GM12878 (cell line): ENCODE measurements at regions not wholly inside any gene's neighbourhood (a gene's known extent, or its start where the extent isn't known, plus 50 kb on each side); places are given as distances from the start of the nearest gene placed in this dataset.

Experiments used
- ATAC-seq: fragments of 200-7000 bp; cut with Tn5 transposase; 3 replicates; pipeline ENCODE4 v1.9.1; 2020; ENCODE audit warnings: mild to moderate bottlenecking, moderate library complexity
- BruUV-seq: library from RNA; stranded (reverse); fragments of 400-500 nt; replicated peaks from 2 replicates; lab custom pipeline; 2021; lab: Mats Ljungman, UMichigan
- CTCF ChIA-PET: fragments of 300-600 bp; sonication (Branson Sonifier 250); formaldehyde crosslinking; extraction: SDS; loops from one replicate; lab custom pipeline; 2021; ENCODE audit warnings: inconsistent platforms; lab: Yijun Ruan, JAX
- POLR2A ChIA-PET: fragments of 350-600 bp; formaldehyde crosslinking; extraction: SDS; loops from one replicate; lab custom pipeline; 2021; ENCODE audit warnings: inconsistent platforms; lab: Charles Lee
- RAD21 ChIA-PET: fragments of 300-600 bp; sonication (Branson Sonifier 250); formaldehyde crosslinking; loops from one replicate; lab custom pipeline; 2023; ENCODE audit warnings: antibody characterized with exemption; ENCODE audit not compliant: unreplicated experiment; lab: Charles Lee
- SMC1A ChIA-PET: fragments of 300-600 bp; sonication (Branson Sonifier 250); formaldehyde crosslinking; loops from one replicate; lab custom pipeline; 2023; ENCODE audit not compliant: unreplicated experiment, uncharacterized antibody; lab: Charles Lee
- DNase-seq: peaks from one replicate; pipeline ENCODE4 v3.0.0-alpha.2; 2011; ENCODE audit warnings: low read depth, low spot score
- FAIRE-seq: peaks from 3 replicates; lab custom pipeline; 2011; peaks lifted over from hg19 to GRCh38; lab: Jason Lieb, UNC
- H2AFZ ChIP-seq: 2 replicates; pipeline ENCODE4 v1.6.0; 2011; ENCODE audit warnings: low read depth, low read length, control low read depth; ENCODE audit not compliant: control insufficient read depth
- H3K27ac ChIP-seq: 2 replicates; pipeline ENCODE4 v1.5.1; 2011; ENCODE audit warnings: control low read depth; ENCODE audit not compliant: control insufficient read depth, insufficient read depth
- H3K27me3 ChIP-seq, 2 experiments: replicated peaks in 1 of 2; 2 replicates each; pipeline versions ENCODE4 v1.6.0 to v1.6.1; 2011; ENCODE audit warnings: low read length in 1 of 2; ENCODE audit not compliant: control insufficient read depth in 2 of 2, insufficient read depth in 2 of 2
- H3K36me3 ChIP-seq, 2 experiments: 2 replicates each; pipeline ENCODE4 v1.5.1; 2011; ENCODE audit warnings: low read length in 1 of 2; ENCODE audit not compliant: control insufficient read depth in 2 of 2, insufficient read depth in 2 of 2
- H3K4me1 ChIP-seq: 2 replicates; pipeline ENCODE4 v1.6.1; 2011; ENCODE audit warnings: mild to moderate bottlenecking, low read length, moderate library complexity, mixed read lengths; ENCODE audit not compliant: control insufficient read depth, insufficient read depth
- H3K4me2 ChIP-seq: 2 replicates; pipeline ENCODE4 v1.6.0; 2011; ENCODE audit warnings: control low read depth; ENCODE audit not compliant: control insufficient read depth, insufficient read depth
- H3K4me3 ChIP-seq: fragments of 200-600 bp; sonication (generic); 2 replicates; pipeline ENCODE4 v1.5.1; 2016
- H3K79me2 ChIP-seq: 2 replicates; pipeline ENCODE4 v1.6.0; 2011; ENCODE audit warnings: low read length; ENCODE audit not compliant: control insufficient read depth, insufficient read depth
- H3K9ac ChIP-seq: 2 replicates; pipeline ENCODE4 v1.8.0; 2011; ENCODE audit warnings: low read length, control low read depth, mixed read lengths; ENCODE audit not compliant: control insufficient read depth, insufficient read depth
- H3K9me3 ChIP-seq: replicated peaks from 3 replicates; pipeline ENCODE4 v1.5.1; 2011; ENCODE audit warnings: mild to moderate bottlenecking, low read length; ENCODE audit not compliant: control insufficient read depth, insufficient read depth
- H4K20me1 ChIP-seq: 2 replicates; pipeline ENCODE4 v1.6.0; 2011; ENCODE audit not compliant: control insufficient read depth, insufficient read depth
- BHLHE40 ChIP-seq, 2 experiments: fragments of 450-650 bp in 1 of 2; IDR thresholded peaks; 2 replicates each; pipeline ENCODE4 v1.6.1; 2011 to 2017; ENCODE audit warnings: low read depth in 2 of 2, borderline replicate concordance in 1 of 2, improper control_type of control experiment in 1 of 2, low read length in 1 of 2, mild to moderate bottlenecking in 1 of 2
- DPF2 ChIP-seq: fragments of 450-650 bp; IDR thresholded peaks from 2 replicates; pipeline ENCODE4 v1.6.1; 2017; ENCODE audit warnings: mild to moderate bottlenecking
- PKNOX1 ChIP-seq: fragments of 450-650 bp; IDR thresholded peaks from 2 replicates; pipeline ENCODE4 v1.6.1; 2016; ENCODE audit warnings: mild to moderate bottlenecking
- RB1 ChIP-seq: fragments of 450-650 bp; formaldehyde crosslinking; IDR thresholded peaks from 2 replicates; pipeline ENCODE4 v1.6.1; 2017; ENCODE audit warnings: mild to moderate bottlenecking, borderline replicate concordance
- RCOR1 ChIP-seq: conservative IDR thresholded peaks from 2 replicates; pipeline ENCODE4 v1.6.1; 2012; ENCODE audit warnings: low read depth, low read length, improper control_type of control experiment
- SUPT20H ChIP-seq: IDR thresholded peaks from 2 replicates; pipeline ENCODE4 v1.6.1; 2011; ENCODE audit warnings: low read depth, mild to moderate bottlenecking, low read length, moderate library complexity, borderline replicate concordance; ENCODE audit not compliant: control insufficient read depth
- ZBTB4 ChIP-seq: fragments of 450-650 bp; formaldehyde crosslinking; IDR thresholded peaks from 2 replicates; pipeline ENCODE4 v1.4.0; 2022; ENCODE audit warnings: mild to moderate bottlenecking, moderate library complexity
- ZNF687 ChIP-seq: fragments of 450-650 bp; IDR thresholded peaks from 2 replicates; pipeline ENCODE4 v1.6.1; 2017; ENCODE audit warnings: mild to moderate bottlenecking, moderate library complexity
- WGBS: methylation state at CpG from one replicate; pipeline ENCODE4 v1.1.6; 2016; ENCODE audit warnings: low lambda C conversion rate; ENCODE audit not compliant: insufficient replicate concordance, insufficient coverage; ENCODE audit errors: missing lambda C conversion rate; 5-methylcytosine and 5-hydroxymethylcytosine counted together
- in situ Hi-C: fragments of 300-500 bp; cut with MboI; formaldehyde crosslinking; loops from 9 replicates; pipeline ENCODE4 v1.14.3; 2018; ENCODE audit warnings: mixed read lengths
- intact Hi-C: fragments of 100-400 bp; cut with micrococcal nuclease; formaldehyde crosslinking; loops from one replicate; pipeline ENCODE4 v1.14.2; 2022; ENCODE audit not compliant: unreplicated experiment
- TF ChIP-seq, protein P1 (sequence below), 3 experiments: IDR thresholded peaks in 2 of 3; conservative IDR thresholded peaks in 1 of 3; 2 replicates each; pipeline ENCODE4 v1.5.1; 2011; ENCODE audit warnings: low read depth in 3 of 3, low read length in 3 of 3, mild to moderate bottlenecking in 3 of 3, control low read depth in 2 of 3, moderate library complexity in 2 of 3, inconsistent platforms in 1 of 3, mixed read lengths in 1 of 3; ENCODE audit not compliant: control insufficient read depth in 2 of 3, insufficient read depth in 1 of 3; ENCODE audit errors: extremely low read depth in 1 of 3
- TF ChIP-seq, protein P2 (sequence below): fragments of 450-650 bp; IDR thresholded peaks from 2 replicates; pipeline ENCODE4 v1.6.1; 2017; ENCODE audit warnings: low read depth, mild to moderate bottlenecking, moderate library complexity

GRCh38 chr10:44196008-44196320 lies 188.9 kb downstream of the CXCL12 start:
- H3K79me2 ChIP-seq = no peaks in the 10 kb centered on the region
- no peak for FAIRE-seq
- no peaks in the 10 kb centered on the region for H3K27me3 ChIP-seq
- no peak overlapping the region for H3K4me2 ChIP-seq
- no peaks in the 10 kb centered on the region for H3K4me1 ChIP-seq
- CTCF ChIA-PET = no interaction called here
- RAD21 ChIA-PET = no interaction called here
- ATAC-seq = no peak
- no peak for DNase-seq
- H3K9ac ChIP-seq = no peak overlapping the region
- intact Hi-C loops = no loop called here
- BruUV-seq = no TSS peak
- no peaks in the 10 kb centered on the region for H4K20me1 ChIP-seq
- in situ Hi-C loops = no loop called here
- no peak overlapping the region for H3K27ac ChIP-seq
- H3K9me3 ChIP-seq = no peaks in the 10 kb centered on the region
- no peak overlapping the region for H3K4me3 ChIP-seq
- no peak overlapping the region for H2AFZ ChIP-seq
- POLR2A ChIA-PET = no interaction called here
- 13% methylated on average over 2 of the region's 2 CpGs for WGBS
- no peaks in the 10 kb centered on the region for H3K36me3 ChIP-seq
- SMC1A ChIA-PET = no interaction called here
- TF ChIP-seq BHLHE40 (IDR thresholded peaks at IDR 0.05; ENCODE audit: borderline replicate concordance in 1 of 2, low read depth in 2 of 2, low read length in 1 of 2) (no peak), ZBTB4 (CRISPR knock-in tag) (no peak), RCOR1 (no peak), RB1 (no peak), ZNF687 (no peak), PKNOX1 (no peak), DPF2 (no peak), SUPT20H (no peak)
- TF ChIP-seq, protein P1, sequence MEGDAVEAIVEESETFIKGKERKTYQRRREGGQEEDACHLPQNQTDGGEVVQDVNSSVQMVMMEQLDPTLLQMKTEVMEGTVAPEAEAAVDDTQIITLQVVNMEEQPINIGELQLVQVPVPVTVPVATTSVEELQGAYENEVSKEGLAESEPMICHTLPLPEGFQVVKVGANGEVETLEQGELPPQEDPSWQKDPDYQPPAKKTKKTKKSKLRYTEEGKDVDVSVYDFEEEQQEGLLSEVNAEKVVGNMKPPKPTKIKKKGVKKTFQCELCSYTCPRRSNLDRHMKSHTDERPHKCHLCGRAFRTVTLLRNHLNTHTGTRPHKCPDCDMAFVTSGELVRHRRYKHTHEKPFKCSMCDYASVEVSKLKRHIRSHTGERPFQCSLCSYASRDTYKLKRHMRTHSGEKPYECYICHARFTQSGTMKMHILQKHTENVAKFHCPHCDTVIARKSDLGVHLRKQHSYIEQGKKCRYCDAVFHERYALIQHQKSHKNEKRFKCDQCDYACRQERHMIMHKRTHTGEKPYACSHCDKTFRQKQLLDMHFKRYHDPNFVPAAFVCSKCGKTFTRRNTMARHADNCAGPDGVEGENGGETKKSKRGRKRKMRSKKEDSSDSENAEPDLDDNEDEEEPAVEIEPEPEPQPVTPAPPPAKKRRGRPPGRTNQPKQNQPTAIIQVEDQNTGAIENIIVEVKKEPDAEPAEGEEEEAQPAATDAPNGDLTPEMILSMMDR (IDR thresholded peaks at IDR 0.05 in 2 of 3, conservative IDR thresholded peaks at IDR 0.05 in 1 of 3; ENCODE audit: control insufficient read depth in 2 of 3, extremely low read depth in 1 of 3, insufficient read depth in 1 of 3, low read depth in 3 of 3, low read length in 3 of 3) = no peak
- TF ChIP-seq, protein P2, sequence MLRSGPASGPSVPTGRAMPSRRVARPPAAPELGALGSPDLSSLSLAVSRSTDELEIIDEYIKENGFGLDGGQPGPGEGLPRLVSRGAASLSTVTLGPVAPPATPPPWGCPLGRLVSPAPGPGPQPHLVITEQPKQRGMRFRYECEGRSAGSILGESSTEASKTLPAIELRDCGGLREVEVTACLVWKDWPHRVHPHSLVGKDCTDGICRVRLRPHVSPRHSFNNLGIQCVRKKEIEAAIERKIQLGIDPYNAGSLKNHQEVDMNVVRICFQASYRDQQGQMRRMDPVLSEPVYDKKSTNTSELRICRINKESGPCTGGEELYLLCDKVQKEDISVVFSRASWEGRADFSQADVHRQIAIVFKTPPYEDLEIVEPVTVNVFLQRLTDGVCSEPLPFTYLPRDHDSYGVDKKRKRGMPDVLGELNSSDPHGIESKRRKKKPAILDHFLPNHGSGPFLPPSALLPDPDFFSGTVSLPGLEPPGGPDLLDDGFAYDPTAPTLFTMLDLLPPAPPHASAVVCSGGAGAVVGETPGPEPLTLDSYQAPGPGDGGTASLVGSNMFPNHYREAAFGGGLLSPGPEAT = no peak
